KOPT-K1 (cell line): ENCODE measurements at regions not wholly inside any gene's neighbourhood (a gene's known extent, or its start where the extent isn't known, plus 50 kb on each side); places are given as distances from the start of the nearest gene placed in this dataset.
A peak's percentile ranks its signal among the peaks of the same experiment; 100 is the strongest.

Experiments used
- H3K27ac ChIP-seq: fragments of 200-600 bp; sonication (generic); 2 replicates; pipeline ENCODE4 v1.5.1; 2016; ENCODE audit warnings: antibody characterized with exemption, mild to moderate bottlenecking, low read depth, low read length; ENCODE audit not compliant: poor library complexity, severe bottlenecking
- H3K36me3 ChIP-seq: fragments of 200-600 bp; sonication (generic); 2 replicates; pipeline ENCODE4 v1.5.1; 2017; ENCODE audit warnings: antibody characterized with exemption, mild to moderate bottlenecking, low read length, moderate library complexity; ENCODE audit not compliant: insufficient read depth
- H3K9me3 ChIP-seq: fragments of 200-600 bp; sonication (generic); 2 replicates; pipeline ENCODE4 v1.5.1; 2017; ENCODE audit warnings: antibody characterized with exemption, low read length, mild to moderate bottlenecking; ENCODE audit not compliant: insufficient read depth, poor library complexity, severe bottlenecking

DNA sequence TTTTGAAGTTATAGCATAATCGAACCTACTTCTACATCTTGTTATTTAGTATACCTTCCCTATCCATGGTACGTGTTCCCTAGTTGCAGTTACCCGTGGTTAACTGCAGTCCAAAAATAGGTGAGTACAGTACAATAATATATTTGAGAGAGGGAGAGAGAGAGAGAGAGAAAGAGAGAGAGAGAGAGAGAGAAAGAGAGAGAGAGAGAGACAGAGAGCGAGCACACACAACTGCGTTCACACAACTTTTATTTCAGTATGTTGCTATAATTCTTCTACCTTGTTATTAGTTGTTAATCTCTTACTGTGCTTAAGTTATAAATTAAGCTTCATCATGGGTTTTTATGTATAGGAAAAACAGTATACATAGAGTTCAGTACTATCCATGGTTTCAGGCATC is 928.1 kb downstream of the TUSC7 start:
- no peaks in the 10 kb centered on the region for H3K9me3 ChIP-seq
- H3K27ac ChIP-seq: no peak overlapping the region
- H3K36me3 ChIP-seq: no peaks in the 10 kb centered on the region

DNA sequence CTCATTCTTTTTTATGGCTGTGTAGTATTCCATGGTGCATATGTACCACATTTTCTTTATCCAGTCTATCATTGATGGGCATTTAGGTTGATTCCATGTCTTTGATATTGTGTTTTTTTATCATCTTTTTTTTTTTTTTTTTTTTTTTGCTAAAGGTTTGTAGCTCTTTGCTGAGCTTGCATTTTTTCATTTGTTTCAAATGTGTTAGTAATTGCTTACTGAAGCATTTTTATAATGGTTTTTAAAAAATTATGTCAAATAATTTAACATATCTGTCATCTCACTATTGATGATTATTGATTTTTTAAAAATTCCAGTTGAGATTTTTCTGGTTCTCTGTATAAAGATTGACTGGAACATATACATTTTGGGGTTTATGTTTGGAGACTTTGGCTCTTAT is 934.6 kb downstream of the TUSC7 start:
- Histone ChIP-seq H3K27ac (no peak overlapping the region), H3K9me3 (peaks cover 7% of the 10 kb centered on the region), H3K36me3 (no peaks in the 10 kb centered on the region)

DNA sequence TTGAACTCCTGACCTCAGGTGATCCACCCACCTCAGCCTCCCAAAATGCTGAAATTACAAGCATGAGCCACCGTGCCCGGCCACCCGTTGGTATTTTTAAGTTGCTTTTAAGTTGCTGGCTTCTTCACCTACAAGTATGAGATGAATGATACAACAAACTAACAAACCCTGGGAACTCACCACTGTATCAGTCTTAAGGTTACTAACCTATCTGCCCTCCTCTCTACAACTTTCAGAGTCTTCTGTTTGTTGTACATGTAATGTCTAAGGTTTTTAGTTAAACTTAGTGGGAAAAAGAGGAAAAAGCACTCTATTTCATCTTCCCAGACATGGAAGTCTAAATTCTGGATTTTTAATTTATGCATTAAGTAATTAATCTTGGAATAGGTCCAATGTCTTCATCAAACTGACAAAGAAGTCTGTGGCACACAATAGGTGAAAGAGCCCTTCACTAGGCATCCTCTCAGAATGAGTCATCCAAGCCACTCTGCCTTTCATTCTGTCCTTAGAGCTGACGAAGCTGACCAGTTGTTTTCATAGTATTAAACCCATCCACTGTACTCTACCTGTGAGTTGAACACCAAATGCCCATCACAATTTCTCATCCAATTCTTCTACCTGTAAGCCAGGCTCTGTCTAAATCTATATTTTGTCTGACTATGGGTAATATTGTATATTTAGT is 936.1 kb downstream of the TUSC7 start:
- no peak overlapping the region for H3K27ac ChIP-seq
- peaks cover 7% of the 10 kb centered on the region for H3K9me3 ChIP-seq
- no peaks in the 10 kb centered on the region for H3K36me3 ChIP-seq

DNA sequence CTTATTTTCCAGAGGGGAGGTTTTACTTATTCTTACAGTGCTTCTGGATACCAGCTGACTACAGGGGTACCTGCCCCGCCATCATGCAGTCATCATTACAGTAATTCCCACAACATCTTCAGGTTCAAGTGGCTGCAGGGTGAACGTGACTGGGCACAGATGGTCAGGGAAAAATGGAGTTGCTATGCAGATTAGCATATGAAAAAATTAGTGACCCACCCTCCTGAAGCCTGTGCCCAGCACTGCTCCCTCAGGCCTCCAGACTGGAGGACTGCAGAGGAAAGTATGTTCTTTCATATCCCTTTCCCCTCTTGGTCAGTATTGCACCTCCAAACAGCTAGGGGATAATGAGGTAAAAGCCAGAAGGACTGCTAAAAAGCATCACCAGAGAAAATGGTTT is 937.9 kb downstream of the TUSC7 start:
- H3K36me3 ChIP-seq: no peaks in the 10 kb centered on the region
- no peak overlapping the region for H3K27ac ChIP-seq
- peaks cover 7% of the 10 kb centered on the region for H3K9me3 ChIP-seq

DNA sequence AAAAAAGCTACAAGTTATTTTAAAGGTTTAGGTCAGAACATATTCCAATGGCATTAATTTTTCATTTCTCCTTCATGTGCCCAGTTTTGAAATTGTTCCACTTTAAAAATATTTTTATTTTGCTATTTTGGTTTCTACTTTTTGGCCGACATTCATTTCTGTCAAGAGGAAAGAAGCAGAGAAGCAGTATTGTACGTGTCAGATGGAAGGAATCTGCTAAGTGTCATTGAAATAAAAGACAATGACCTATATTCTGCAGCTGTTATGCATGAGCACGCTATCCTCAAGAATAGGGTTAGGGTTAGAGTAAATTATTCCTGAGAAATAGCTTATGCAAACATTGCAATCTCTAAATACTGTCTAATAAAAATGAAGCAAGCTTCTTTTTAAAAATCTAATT is 941.7 kb downstream of the TUSC7 start:
- no peaks in the 10 kb centered on the region for H3K9me3 ChIP-seq
- no peak overlapping the region for H3K27ac ChIP-seq
- H3K36me3 ChIP-seq: no peaks in the 10 kb centered on the region

DNA sequence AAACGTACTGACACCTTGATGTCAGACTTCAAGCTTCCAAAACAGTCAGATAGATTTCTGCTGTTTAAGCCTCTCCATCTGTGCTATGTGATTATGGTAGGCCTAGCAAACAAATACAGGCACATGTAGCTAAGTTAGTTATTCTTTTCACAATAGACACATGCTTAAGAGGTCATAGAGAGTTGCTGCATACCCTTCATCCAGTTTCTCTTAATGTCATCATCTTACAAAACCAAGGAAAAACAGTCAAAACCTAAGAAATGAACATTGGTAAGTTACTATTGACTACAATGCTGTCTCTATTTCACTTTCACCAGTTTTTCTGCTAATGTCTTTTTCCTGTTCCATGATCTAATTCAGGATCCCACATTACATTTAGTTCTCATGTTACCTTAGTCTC is 946.8 kb downstream of the TUSC7 start:
- H3K27ac ChIP-seq: no peak overlapping the region
- no peaks in the 10 kb centered on the region for H3K36me3 ChIP-seq
- H3K9me3 ChIP-seq: no peaks in the 10 kb centered on the region

DNA sequence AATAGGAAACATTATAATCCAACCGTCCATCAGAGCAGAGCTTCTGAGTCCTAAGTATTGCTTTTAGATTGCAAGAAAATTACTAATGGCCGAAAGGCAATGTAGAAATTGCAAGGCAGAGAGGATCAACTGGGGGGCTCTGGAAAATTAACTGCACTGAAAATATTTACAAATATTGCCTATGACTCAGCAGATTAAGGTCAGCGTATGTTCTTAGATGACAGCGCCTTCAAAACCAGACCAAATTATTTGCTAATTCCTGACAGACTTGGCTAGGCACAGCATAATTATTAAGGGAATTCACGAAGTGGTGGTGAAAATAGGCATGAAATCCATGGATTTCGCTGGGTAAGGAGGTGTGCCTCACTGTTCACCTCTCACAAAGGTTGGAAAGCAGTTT is 947.7 kb downstream of the TUSC7 start:
- Histone ChIP-seq H3K27ac (no peak overlapping the region), H3K9me3 (no peaks in the 10 kb centered on the region), H3K36me3 (no peaks in the 10 kb centered on the region)

DNA sequence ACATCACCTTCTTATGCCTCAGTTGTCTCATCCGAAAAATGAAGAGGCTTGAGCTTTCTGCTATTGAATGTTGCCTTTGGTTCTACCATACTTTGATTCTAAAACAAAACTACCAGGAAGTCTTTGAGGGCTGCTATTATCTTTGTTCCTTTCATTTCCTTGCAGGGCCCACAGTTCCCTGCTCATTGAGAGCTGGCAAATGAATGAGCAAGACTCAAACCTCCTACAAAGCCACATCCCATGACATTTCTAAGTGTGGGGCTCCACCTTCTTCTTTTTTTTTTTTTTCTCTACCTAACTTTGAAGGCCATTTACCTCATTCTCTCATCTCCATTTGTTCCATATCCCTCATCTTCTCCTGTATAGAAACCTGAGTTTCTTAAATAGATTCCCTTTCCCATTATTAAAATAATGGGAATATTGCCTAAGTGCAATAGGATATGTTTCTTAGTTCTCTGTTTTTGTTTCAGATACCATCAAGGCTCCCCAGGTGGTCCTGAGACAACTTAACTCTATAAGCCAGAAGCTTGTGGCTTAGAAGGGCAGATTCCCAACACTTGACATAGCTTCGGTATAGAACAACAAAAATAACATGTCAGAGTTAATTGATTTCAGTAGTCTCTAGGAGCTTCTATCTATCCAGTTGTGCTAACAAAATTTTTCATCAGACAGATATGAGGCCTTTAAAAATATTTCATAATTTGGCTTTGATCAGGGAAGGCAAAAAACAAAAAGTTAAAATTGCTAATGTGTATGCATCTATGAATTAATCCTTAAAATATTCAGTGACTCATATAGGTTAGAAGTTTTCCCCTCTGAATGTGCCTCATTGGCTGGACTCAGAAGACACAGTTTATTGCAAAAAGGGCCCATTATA is 951.6 kb downstream of the TUSC7 start:
- Histone ChIP-seq H3K9me3 (no peaks in the 10 kb centered on the region), H3K36me3 (no peaks in the 10 kb centered on the region), H3K27ac (peak overlapping the region; percentile 38)

DNA sequence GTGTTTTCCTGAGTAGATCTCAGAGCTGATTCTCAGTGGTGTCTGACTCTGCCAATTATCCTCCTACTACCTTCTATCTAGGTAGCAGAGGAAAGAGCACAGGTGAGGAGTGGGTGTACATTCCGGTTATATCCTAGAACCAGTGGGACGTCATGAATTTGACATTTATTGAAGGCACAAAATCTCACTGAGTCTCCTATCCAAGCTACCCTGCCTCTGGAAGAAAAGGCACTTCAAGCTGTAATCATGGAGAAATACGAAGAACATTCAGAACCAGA is 952.2 kb downstream of the TUSC7 start:
- H3K36me3 ChIP-seq: no peaks in the 10 kb centered on the region
- H3K27ac ChIP-seq: no peak overlapping the region

DNA sequence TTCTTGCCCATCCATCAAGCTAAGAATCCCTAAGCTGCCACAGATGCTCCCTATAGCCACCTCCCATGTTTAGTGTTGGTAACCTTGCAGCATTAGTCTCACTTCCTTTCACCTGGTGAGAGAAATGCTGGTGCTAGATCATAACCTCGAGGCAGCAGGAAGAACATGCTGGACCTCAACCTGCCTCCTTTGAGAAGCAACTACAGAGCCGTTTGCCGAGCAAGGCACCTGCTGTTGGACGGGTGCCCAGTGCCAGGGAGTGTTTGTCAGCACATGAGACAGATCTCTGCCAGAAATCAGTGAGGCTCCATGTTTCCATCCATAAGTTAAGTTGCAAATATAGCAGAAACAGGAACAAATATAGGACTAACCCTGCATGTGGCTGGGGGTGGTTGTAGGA is 955.7 kb downstream of the TUSC7 start:
- H3K9me3 ChIP-seq: no peaks in the 10 kb centered on the region
- H3K36me3 ChIP-seq: no peaks in the 10 kb centered on the region
- peak overlapping the region; percentile 63 for H3K27ac ChIP-seq

More for the DNA sequence above, 952.2 kb downstream of the TUSC7 start:
- no peaks in the 10 kb centered on the region for H3K9me3 ChIP-seq

DNA sequence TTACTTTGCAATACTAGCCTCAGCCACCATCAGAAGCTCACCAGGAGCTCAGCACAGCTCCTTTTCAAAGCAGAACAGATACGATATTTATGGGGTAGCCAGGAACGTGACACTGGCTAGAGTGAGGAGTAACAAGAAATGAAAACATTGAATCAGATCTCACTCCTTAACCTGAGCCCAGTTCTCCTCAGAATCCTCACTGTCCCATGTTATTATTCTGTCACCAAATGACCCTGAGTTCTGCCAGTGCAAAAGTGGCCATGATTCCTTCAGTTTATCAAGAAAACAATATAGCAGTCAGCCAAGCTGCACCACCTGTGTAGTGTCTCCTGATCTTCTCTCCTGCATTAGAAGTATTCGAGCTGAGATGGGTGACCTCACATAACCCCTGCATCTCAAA is 956.7 kb downstream of the TUSC7 start:
- Histone ChIP-seq H3K27ac (peak overlapping the region; percentile 63), H3K9me3 (no peaks in the 10 kb centered on the region), H3K36me3 (no peaks in the 10 kb centered on the region)

DNA sequence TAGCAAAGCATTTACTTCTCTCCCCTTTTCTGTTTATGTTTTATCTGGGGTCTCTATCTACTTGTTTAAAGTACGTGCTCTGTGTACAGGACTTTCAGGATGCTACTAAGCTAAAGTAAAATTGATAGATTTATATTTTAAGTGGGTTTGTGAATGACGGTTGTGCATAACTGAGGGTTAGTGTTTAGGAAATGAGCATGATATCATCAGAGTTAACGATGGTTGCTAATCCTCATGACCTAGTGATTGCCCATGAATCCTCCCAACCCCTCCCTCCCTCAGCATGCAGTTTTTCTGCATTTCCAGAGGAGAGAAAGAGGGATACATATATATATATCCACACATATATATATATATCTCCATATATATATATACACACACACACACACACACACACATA is 957.2 kb downstream of the TUSC7 start:
- Histone ChIP-seq H3K27ac (peak overlapping the region; percentile 63), H3K9me3 (no peaks in the 10 kb centered on the region), H3K36me3 (no peaks in the 10 kb centered on the region)

DNA sequence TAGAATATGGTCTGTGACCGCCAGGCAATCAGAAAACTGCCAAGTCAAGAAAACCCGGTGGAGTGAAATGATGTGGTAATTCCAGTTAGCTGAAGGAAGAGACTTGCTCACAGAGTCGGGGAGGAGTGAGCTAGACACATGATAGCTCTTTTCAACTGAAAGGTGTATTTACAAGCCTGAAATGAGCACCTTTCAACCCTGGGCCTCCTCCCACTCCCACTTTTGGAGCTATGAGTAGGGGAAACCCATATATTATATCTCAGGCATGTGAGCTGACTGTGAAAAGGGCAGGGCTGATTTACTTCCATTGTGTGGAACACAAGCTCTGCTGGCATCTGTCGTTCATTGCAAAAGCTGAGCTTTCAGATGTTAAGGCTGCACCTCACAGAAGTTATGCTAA is 960.2 kb downstream of the TUSC7 start:
- Histone ChIP-seq H3K27ac (no peak overlapping the region), H3K9me3 (no peaks in the 10 kb centered on the region), H3K36me3 (no peaks in the 10 kb centered on the region; the same call in 1 of the 2 replicates)

DNA sequence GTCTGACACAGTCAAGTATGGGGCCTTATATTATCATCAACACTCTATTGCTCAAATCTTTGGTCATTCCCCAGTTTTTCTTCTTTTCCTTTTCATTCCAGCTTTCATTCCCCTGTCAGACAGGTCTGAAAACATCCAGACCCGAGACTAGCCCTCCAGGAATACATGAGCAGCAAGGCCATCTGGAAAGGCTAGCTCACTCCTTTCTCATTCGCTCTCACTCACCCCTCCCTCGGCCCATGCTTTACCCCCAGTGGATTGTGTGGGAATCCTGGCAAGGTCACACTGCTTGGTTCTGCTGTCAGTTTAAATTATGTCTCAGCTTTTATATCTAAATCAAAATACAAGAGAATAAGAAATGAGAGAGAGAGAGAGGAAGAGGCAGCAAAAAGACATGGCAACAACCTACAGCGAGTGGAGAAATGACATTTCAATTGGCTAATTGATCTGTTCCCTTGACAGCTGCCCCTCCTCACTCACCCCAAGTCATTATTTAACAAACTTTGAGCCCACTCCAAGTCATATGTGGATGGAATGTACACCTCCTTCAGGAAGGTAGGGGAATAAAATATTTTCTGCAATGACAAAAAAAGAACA is 962.2 kb downstream of the TUSC7 start:
- Histone ChIP-seq H3K36me3 (no peaks in the 10 kb centered on the region; the same call in 1 of the 2 replicates), H3K27ac (no peak overlapping the region), H3K9me3 (no peaks in the 10 kb centered on the region)

DNA sequence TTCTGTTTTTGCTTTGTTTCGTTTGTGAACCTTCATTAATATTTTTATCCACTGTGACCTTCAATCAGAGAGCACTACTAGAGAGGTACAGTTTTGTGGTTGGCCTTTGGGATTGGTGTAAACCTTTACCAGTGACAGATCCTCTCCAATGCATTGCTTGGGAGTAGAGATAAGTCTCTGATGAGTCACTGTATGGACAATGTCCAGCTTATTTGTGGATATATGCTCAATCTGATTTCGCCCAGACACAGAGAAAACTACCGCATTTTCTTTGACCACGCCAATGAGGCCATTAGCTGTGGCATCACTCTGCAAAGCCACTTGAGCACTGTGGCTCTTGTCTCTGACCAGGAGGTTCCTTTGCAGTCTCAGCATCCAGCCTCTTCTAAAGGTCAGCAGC is 964.7 kb downstream of the TUSC7 start:
- no peaks in the 10 kb centered on the region; the same call in 1 of the 2 replicates for H3K36me3 ChIP-seq
- no peak overlapping the region for H3K27ac ChIP-seq
- no peaks in the 10 kb centered on the region for H3K9me3 ChIP-seq
